LNCaP clone FGC (cell line): ENCODE measurements at regions not wholly inside any gene's neighbourhood (a gene's known extent, or its start where the extent isn't known, plus 50 kb on each side); places are given as distances from the start of the nearest gene placed in this dataset.

Experiments
- DNase-seq: peaks from one replicate; pipeline ENCODE4 v3.0.0-alpha.2; 2011; ENCODE audit warnings: low read depth
- H3K4me3 ChIP-seq: 2 replicates; pipeline ENCODE4 v1.5.1; 2011; ENCODE audit warnings: mild to moderate bottlenecking, low read depth, low read length, control low read depth
- CTCF ChIP-seq: IDR thresholded peaks from 2 replicates; pipeline ENCODE4 v1.5.1; 2012; ENCODE audit warnings: mild to moderate bottlenecking; ENCODE audit not compliant: control insufficient read depth, insufficient read depth; ENCODE audit errors: extremely low read depth

GRCh38 chr1:118751166-118751565 lies 237.0 kb downstream of the TBX15 start:
- no peak overlapping the region for H3K4me3 ChIP-seq
- DNase-seq: no peak
- no peak for TF ChIP-seq CTCF

GRCh38 chr1:118744420-118744819 lies 243.7 kb downstream of the TBX15 start:
- TF ChIP-seq CTCF: no peak
- no peak for DNase-seq
- H3K4me3 ChIP-seq: no peak overlapping the region

DNA sequence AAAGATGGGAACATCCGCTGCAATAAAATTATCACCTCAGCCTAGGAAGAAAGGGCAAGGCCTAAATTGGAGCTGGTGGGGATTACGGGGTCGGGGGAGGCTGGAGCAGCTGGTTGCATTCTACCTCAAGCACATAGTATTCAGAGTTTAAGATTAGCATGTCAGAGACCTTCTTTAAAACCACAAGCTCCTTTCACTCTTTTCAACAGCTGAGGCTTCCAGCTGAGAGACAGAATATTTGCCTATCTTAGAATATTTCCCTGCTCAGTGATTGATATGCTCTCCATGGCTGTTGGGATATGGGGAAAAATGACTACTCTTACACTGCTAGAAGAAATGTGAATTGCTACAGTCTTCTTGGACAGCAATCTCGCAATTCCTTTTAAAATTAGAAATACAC lies 248.6 kb downstream of the TBX15 start:
- H3K4me3 ChIP-seq: no peak overlapping the region
- no peak for TF ChIP-seq CTCF
- no peak for DNase-seq

- no peak overlapping the region for H3K4me3 ChIP-seq
- TF ChIP-seq CTCF: no peak
- DNase-seq: no peak
Observed at GRCh38 chr1:118736322-118736721, 251.8 kb downstream of the TBX15 start.

GRCh38 chr1:118717893-118718292 lies 270.2 kb downstream of the TBX15 start:
- TF ChIP-seq CTCF: no peak
- DNase-seq: no peak
- H3K4me3 ChIP-seq: no peak overlapping the region

GRCh38 chr1:118716775-118717174 lies 271.4 kb downstream of the TBX15 start:
- no peak overlapping the region for H3K4me3 ChIP-seq
- DNase-seq: peak; percentile 10
- peak; percentile 58 for TF ChIP-seq CTCF

GRCh38 chr1:118711356-118711755 lies 276.8 kb downstream of the TBX15 start:
- no peak for TF ChIP-seq CTCF
- H3K4me3 ChIP-seq: no peak overlapping the region
- DNase-seq: no peak
